Upper lobe of left lung (tissue), 4 donors: ENCODE measurements at regions not wholly inside any gene's neighbourhood (a gene's known extent, or its start where the extent isn't known, plus 50 kb on each side); places are given as distances from the start of the nearest gene placed in this dataset.
"Not testable (repeated sequence)": the region's sequence is repeated elsewhere in the genome, so short reads cannot be mapped to it uniquely, and the experiment has no call there.

Experiments
- CTCF ChIP-seq, 6 experiments: fragments of 450-650 bp in 4 of 6; fragments of 200-600 bp in 2 of 6; sonication (generic) in 2 of 6; IDR thresholded peaks; one replicate each; pipeline ENCODE4 v1.5.1; 2016 to 2019; ENCODE audit warnings: antibody characterized with exemption in 6 of 6
- EP300 ChIP-seq, 4 donors: sonication (generic); formaldehyde crosslinking; IDR thresholded peaks; one replicate each; pipeline ENCODE4 v1.5.1; 2017; ENCODE audit warnings: antibody characterized with exemption in 4 of 4, control low read depth in 2 of 4
- POLR2A ChIP-seq, 4 donors: fragments of 450-650 bp; IDR thresholded peaks; one replicate each; pipeline ENCODE4 v1.5.1; 2016 to 2017; ENCODE audit warnings: antibody characterized with exemption in 4 of 4, mild to moderate bottlenecking in 2 of 4
- POLR2AphosphoS5 ChIP-seq, 2 donors: sonication (generic); formaldehyde crosslinking; IDR thresholded peaks; one replicate each; pipeline ENCODE4 v1.5.1; 2017; ENCODE audit warnings: antibody characterized with exemption in 2 of 2

- TF ChIP-seq POLR2AphosphoS5, POLR2A, CTCF, EP300 (IDR thresholded peaks at IDR 0.05): not testable (repeated sequence)
Observed at GRCh38 chr1:120552190-120552589, 137.4 kb downstream of the NBPF8 start.
